Stimulated activated effector memory CD8-positive, alpha-beta T cell treated with anti-CD3 and anti-CD28 coated beads, Interleukin-12 subunit alpha, Interleukin-12 subunit beta, amount 100 ng/mL, for 72 hours (primary cell): ENCODE measurements at regions not wholly inside any gene's neighbourhood (a gene's known extent, or its start where the extent isn't known, plus 50 kb on each side); places are given as distances from the start of the nearest gene placed in this dataset.

ENCODE experiments used
- ATAC-seq: fragments of 150-1000 bp; cut with Tn5 transposase; 2 replicates; pipeline ENCODE4 v1.10.0; 2021
- DNase-seq, 2 donors: peaks; one replicate each; pipeline ENCODE4 v3.0.0; 2021 to 2022; ENCODE audit warnings: low spot score in 2 of 2
- H3K27ac Mint-ChIP-seq: one replicate; pipeline ENCODE4 v1.8.0; 2022; ENCODE audit warnings: mild to moderate bottlenecking, mixed read lengths
- H3K36me3 Mint-ChIP-seq: one replicate; pipeline ENCODE4 v1.8.0; 2022; ENCODE audit warnings: mild to moderate bottlenecking, mixed read lengths
- H3K4me1 Mint-ChIP-seq: one replicate; pipeline ENCODE4 v1.8.0; 2022; ENCODE audit warnings: mixed read lengths
- H3K4me3 Mint-ChIP-seq: one replicate; pipeline ENCODE4 v1.8.0; 2022; ENCODE audit warnings: mild to moderate bottlenecking, mixed read lengths
- H3K9me3 Mint-ChIP-seq: one replicate; pipeline ENCODE4 v1.8.0; 2022; ENCODE audit warnings: mixed read lengths

- Mint-ChIP-seq H3K36me3 (no peaks in the 10 kb centered on the region), H3K4me3 (no peak overlapping the region), H3K27ac (no peak overlapping the region), H3K4me1 (no peaks in the 10 kb centered on the region), H3K9me3 (no peaks in the 10 kb centered on the region)
- ATAC-seq: no peak
- no peak for DNase-seq
Measured at GRCh38 chr11:119891055-119891768, 162.2 kb upstream of the NECTIN1 start.

DNA sequence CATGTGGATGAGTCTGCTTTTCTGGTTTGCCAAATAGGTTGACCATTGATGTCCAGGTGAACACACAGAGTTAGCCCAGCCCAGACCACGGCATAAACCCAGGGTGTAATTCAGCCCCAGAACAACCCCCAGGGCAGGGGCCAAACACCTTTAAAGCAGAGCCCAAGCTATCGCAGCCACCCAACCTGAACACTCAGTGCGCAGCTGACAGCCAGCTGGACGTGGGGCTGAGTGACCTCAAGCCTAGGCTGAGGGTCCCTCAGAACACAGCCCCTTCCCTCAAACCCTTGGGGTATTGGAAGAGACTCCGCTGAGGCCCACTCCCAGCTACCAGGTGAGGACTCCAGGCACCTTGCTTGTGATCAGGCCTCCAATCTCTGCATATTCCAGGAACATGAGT, 161.5 kb upstream of the NECTIN1 start:
- Mint-ChIP-seq H3K27ac (no peak overlapping the region), H3K9me3 (no peaks in the 10 kb centered on the region), H3K4me1 (no peaks in the 10 kb centered on the region), H3K4me3 (no peak overlapping the region), H3K36me3 (no peaks in the 10 kb centered on the region)
- DNase-seq: no peak
- ATAC-seq: no peak

DNA sequence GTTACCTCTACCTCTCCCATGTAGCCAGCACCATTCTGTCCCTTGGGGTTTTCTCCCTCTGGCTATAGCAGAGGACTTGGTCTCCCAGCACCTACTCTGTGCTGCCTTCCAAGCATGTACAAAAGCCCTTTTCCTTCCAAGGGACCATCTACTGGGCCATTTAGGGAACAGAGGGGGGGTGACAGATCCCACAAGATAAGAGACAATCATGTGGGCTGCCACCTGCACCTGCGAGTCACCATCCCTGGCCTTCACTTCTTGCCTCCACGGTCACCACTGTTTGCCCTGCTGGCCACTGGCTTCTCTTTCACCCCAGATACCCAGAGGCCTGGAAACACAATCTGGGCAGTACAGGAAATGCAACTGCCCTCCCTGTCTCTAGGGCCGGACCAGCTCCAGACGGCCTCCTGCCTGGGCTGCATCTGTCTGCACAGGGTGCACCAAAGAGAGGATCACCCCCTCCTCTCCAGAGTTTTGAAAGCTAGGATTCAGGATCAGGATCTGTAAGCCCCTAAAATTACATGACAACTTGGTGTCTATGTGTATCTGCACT, 160.8 kb upstream of the NECTIN1 start:
- H3K4me1 Mint-ChIP-seq: no peaks in the 10 kb centered on the region
- no peak for DNase-seq
- H3K27ac Mint-ChIP-seq: no peak overlapping the region
- H3K9me3 Mint-ChIP-seq: no peaks in the 10 kb centered on the region
- no peaks in the 10 kb centered on the region for H3K36me3 Mint-ChIP-seq
- no peak for ATAC-seq
- no peak overlapping the region for H3K4me3 Mint-ChIP-seq

- no peak overlapping the region for H3K27ac Mint-ChIP-seq
- no peak for ATAC-seq
- DNase-seq: no peak
- H3K9me3 Mint-ChIP-seq: no peaks in the 10 kb centered on the region
- H3K4me1 Mint-ChIP-seq: no peaks in the 10 kb centered on the region
- no peak overlapping the region for H3K4me3 Mint-ChIP-seq
- no peaks in the 10 kb centered on the region for H3K36me3 Mint-ChIP-seq
Measured at GRCh38 chr11:119889111-119889510, 160.1 kb upstream of the NECTIN1 start.

DNA sequence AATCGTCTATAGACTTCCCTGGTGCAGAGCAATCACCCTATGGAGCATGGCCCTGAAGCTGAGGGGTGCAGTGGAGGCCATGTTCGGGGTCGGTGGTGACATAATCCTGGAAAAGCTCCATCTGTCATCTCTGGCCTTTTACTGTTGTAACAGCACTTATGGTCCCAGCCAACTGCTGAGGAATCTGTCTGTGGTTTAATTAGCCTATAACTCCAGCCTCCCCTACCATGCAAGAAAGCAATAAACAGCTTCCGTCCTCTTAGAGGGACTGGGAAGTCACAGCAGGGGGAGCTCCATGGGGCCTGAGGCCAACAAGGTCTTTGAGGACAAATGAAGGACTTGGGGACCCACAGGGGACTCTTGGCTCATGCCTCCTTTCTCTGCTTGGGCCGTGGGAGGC, 159.1 kb upstream of the NECTIN1 start:
- ATAC-seq: no peak
- no peak overlapping the region for H3K4me3 Mint-ChIP-seq

DNA sequence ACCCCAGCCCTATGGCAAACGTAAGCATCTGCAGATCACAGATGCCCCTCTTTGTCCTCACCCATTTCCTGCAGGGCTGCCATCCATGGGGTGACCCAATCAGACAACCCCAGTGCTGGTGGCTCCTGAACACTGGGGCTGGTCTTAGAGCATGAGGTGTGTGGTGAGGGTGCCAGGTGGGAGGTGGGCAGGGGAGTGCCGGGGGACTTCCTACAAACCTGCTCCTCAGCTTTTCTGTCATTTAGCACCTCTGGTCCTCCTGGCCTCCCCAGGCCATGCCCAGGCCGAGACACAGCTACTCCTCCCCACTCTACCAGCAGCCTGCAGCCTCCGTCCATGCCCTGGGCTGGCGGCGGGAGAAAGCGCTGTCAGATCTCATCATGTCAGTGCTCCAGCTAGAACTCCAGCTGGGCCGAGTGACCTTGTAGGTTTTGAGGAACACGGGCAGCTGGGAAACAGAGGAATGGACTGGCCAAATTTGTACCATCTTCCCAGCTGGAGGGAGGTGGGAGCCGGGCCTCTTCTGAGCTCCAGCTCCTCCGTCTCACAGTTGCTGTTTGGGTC, 157.7 kb upstream of the NECTIN1 start:
- no peak overlapping the region for H3K27ac Mint-ChIP-seq
- H3K4me1 Mint-ChIP-seq: no peaks in the 10 kb centered on the region
- H3K36me3 Mint-ChIP-seq: no peaks in the 10 kb centered on the region
- no peak overlapping the region for H3K4me3 Mint-ChIP-seq
- ATAC-seq (no peak), DNase-seq (no peak)
- H3K9me3 Mint-ChIP-seq: no peaks in the 10 kb centered on the region

More for the DNA sequence above, 159.1 kb upstream of the NECTIN1 start:
- no peak for DNase-seq
- no peaks in the 10 kb centered on the region for H3K9me3 Mint-ChIP-seq
- no peaks in the 10 kb centered on the region for H3K4me1 Mint-ChIP-seq
- no peak overlapping the region for H3K27ac Mint-ChIP-seq
- H3K36me3 Mint-ChIP-seq: no peaks in the 10 kb centered on the region

DNA sequence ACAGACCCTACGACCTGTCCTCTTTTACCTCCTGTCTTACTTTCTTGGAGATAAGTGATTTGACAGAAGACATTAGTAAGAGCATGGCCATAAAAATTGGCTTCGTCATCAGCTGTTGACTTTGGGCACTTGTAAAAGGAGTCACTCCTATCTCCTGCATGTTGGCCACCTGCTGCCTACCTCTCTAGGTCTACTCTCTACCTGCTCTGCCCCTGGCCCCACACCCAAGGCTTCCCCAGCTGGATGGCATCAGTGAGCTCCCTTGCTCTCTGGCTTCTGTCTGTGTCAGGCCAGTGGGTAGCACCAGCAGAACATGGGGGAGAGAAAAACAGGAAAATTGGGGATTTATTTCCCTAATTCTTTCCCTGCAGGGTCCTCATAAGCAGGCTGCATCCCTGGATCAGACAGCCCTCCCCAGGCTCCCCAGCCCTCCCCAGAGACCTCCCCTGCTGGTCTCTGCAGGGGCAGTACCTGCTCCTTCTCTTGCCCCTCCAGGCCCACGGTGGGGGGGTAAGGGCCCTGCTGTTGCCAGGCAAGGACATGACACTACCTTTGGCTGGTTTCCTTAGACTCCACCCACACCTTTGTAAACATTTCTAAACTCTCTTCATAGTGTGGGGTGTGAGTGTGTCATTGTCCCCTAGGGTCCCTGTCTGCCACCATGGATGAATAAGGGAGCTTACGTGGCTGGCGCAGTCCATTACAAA, 157.0 kb upstream of the NECTIN1 start:
- no peaks in the 10 kb centered on the region for H3K4me1 Mint-ChIP-seq
- H3K36me3 Mint-ChIP-seq: no peaks in the 10 kb centered on the region
- no peaks in the 10 kb centered on the region for H3K9me3 Mint-ChIP-seq
- H3K4me3 Mint-ChIP-seq: no peak overlapping the region
- no peak for ATAC-seq
- no peak overlapping the region for H3K27ac Mint-ChIP-seq
- DNase-seq: no peak

DNA sequence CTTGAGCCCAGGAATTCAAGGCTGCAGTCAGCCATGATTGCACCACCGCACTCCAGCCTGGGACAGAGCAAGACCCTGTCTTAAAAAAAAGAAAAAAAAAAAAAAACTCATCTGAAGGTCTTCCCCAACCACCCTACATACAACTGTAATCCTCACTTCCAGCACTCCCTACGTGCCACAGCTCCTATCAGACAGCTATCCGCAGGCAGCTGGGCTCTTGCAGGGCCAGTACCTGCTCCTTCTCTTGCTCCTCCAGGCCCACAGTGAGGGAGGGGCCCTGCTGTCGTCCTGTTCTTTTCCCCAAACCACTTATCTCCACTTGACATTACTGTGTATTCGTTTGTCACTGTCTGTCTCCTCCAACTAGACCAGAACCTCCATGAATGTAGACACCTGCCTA, 156.1 kb upstream of the NECTIN1 start:
- Mint-ChIP-seq H3K9me3 (no peaks in the 10 kb centered on the region), H3K36me3 (no peaks in the 10 kb centered on the region), H3K4me1 (no peaks in the 10 kb centered on the region), H3K27ac (no peak overlapping the region), H3K4me3 (no peak overlapping the region)
- ATAC-seq (no peak), DNase-seq (no peak)

GRCh38 chr11:119882316-119882715, 153.3 kb upstream of the NECTIN1 start:
- no peak for DNase-seq
- H3K4me3 Mint-ChIP-seq: no peak overlapping the region

DNA sequence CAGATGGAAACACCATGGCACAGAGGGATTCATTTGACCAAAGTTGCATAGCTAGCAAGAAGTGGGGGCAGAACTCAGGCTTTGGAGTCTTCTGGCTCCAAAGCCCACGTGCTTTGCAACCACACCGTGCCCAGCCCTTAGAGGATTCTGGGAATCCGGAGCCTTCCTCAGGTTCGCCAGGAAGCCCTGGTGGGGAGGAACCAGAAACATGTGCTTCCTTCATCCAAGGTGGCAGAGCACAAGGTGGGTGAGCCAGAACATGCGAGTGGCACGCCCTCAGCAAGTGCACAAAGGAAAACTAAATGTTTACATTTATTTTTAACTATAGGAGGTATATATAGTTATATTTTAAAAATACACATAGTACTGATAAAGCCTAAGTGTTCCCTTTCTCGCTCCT, 151.9 kb upstream of the NECTIN1 start:
- H3K4me1 Mint-ChIP-seq: no peaks in the 10 kb centered on the region
- no peaks in the 10 kb centered on the region for H3K9me3 Mint-ChIP-seq
- H3K27ac Mint-ChIP-seq: no peak overlapping the region
- H3K36me3 Mint-ChIP-seq: no peaks in the 10 kb centered on the region
- ATAC-seq (no peak), DNase-seq (no peak)
- no peak overlapping the region for H3K4me3 Mint-ChIP-seq

More at GRCh38 chr11:119882316-119882715, 153.3 kb upstream of the NECTIN1 start:
- Mint-ChIP-seq H3K36me3 (no peaks in the 10 kb centered on the region), H3K27ac (no peak overlapping the region), H3K4me1 (no peaks in the 10 kb centered on the region), H3K9me3 (no peaks in the 10 kb centered on the region)
- no peak for ATAC-seq

DNA sequence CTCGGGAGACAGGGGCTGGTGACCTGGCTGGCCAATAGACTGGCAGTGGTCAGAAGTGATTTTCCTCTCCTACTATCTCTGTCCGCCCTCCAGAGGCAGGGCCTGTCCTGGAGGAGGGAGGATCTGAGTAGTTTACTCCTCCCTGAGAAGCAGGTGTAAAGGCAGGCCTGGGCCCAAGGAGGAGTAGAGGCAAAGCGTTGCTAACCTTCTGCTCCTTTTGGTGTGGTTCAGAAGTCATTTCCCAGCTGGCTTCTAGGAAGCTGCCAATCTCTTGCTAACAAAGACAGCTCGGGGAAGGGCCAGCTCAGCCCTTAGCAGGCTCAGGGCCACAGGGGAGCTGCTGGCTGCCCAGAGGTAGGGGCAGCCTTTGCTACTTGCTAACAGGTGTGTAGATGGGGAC, 151.1 kb upstream of the NECTIN1 start:
- Mint-ChIP-seq H3K36me3 (no peaks in the 10 kb centered on the region), H3K4me3 (no peak overlapping the region), H3K27ac (no peak overlapping the region), H3K4me1 (no peaks in the 10 kb centered on the region), H3K9me3 (no peaks in the 10 kb centered on the region)
- no peak for ATAC-seq
- no peak for DNase-seq

DNA sequence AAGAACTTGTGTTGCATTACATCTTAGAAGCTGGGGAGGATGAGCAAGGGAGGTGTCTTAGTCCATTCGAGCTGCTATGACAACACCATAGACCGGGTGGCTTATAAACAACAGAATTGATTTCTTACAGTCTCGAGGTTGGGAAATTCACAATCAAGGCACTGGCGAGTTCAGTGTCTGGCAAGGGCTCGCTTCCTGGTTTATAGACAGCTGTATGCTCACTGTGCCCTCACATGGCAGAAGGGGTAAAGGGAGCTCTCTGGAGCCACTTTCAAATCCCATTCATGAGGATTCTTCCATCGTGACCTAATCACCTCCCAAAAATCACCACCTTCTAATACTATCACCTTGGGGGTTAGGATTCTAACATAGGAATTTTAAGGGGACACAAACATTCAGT, 150.0 kb upstream of the NECTIN1 start:
- ATAC-seq: no peak
- Mint-ChIP-seq H3K4me1 (no peaks in the 10 kb centered on the region), H3K27ac (no peak overlapping the region), H3K36me3 (no peaks in the 10 kb centered on the region), H3K4me3 (no peak overlapping the region), H3K9me3 (no peaks in the 10 kb centered on the region)
- DNase-seq: no peak

DNA sequence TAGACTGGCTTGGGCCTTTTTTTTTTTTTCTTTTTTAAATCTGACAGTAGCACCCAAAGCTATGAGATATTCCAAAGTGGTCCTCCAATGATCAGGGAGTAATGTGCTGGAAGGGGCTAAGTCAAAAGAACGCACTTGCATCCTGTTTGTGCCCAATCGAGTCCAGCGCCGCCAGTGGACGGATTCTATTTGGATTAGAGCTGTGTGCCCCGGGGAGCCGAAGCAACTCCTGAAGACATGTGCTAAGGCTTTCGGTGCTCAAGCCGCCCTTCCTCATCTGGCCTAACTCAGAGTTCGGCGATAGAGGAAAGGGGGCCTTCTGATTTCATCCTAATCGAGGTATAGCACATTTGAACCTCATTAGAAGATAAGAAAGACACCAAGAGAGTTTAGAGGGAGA, 147.8 kb upstream of the NECTIN1 start:
- Mint-ChIP-seq H3K4me3 (no peak overlapping the region), H3K27ac (no peak overlapping the region), H3K36me3 (no peaks in the 10 kb centered on the region), H3K4me1 (no peaks in the 10 kb centered on the region), H3K9me3 (no peaks in the 10 kb centered on the region)
- ATAC-seq (no peak), DNase-seq (no peak)

GRCh38 chr11:119875841-119876600, 147.0 kb upstream of the NECTIN1 start:
- no peak overlapping the region for H3K27ac Mint-ChIP-seq
- H3K4me1 Mint-ChIP-seq: no peaks in the 10 kb centered on the region
- no peaks in the 10 kb centered on the region for H3K9me3 Mint-ChIP-seq
- ATAC-seq (peak; percentile 9), DNase-seq (no peak)
- H3K36me3 Mint-ChIP-seq: no peaks in the 10 kb centered on the region
- no peak overlapping the region for H3K4me3 Mint-ChIP-seq

DNA sequence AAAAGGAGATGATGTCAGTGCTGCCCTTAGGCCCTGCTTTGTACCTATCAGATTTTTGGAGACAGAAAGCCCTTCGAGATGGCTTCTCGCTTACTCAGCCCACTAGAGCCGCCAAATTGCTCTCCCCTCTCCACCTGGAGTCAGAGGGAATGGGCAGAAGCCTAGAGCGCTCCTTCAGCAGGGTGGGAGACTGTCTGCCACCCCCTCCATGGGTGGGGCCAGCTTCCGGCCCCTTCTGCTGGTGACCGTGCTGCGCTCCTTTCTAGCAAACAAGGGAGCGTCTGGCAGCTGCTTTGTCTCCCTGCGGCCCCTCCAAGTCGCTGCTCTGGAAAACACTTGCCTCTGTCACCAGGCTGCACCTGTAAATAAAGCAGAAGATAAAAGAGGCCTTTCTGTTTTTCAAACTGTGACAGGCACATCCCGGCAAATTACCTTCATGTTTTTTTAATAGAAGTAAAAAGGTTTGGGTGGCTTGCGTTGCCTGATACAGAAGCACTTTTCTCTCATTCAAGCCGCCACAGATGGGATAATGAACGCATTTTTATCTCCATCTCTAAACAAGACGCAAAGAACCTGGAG, 145.7 kb upstream of the NECTIN1 start:
- Mint-ChIP-seq H3K27ac (no peak overlapping the region), H3K4me1 (no peaks in the 10 kb centered on the region), H3K36me3 (no peaks in the 10 kb centered on the region), H3K9me3 (no peaks in the 10 kb centered on the region), H3K4me3 (no peak overlapping the region)
- ATAC-seq: no peak
- no peak for DNase-seq
